OCI-LY7 (cell line): ENCODE measurements at regions not wholly inside any gene's neighbourhood (a gene's known extent, or its start where the extent isn't known, plus 50 kb on each side); places are given as distances from the start of the nearest gene placed in this dataset.

Experiments used
- BruUV-seq: library from RNA; stranded (reverse); fragments of 400-500 nt; replicated peaks from 2 replicates; lab custom pipeline; 2021; lab: Mats Ljungman, UMichigan
- CTCF ChIA-PET: fragments of 300-600 bp; sonication (Branson Sonifier 250); formaldehyde crosslinking; loops from one replicate; lab custom pipeline; 2022; ENCODE audit warnings: antibody characterized with exemption; ENCODE audit not compliant: unreplicated experiment; lab: Charles Lee
- POLR2A ChIA-PET: fragments of 300-600 bp; sonication (Branson Sonifier 250); formaldehyde crosslinking; loops from one replicate; lab custom pipeline; 2022; ENCODE audit warnings: antibody characterized with exemption; lab: Charles Lee
- DNase-seq: peaks from one replicate; pipeline ENCODE4 v3.0.0-alpha.2; 2015; ENCODE audit warnings: low spot score
- H2AFZ ChIP-seq: fragments of 200-600 bp; sonication (generic), shearing (Covaris generic); 2 replicates; pipeline ENCODE4 v1.6.1; 2014; ENCODE audit warnings: mild to moderate bottlenecking, antibody characterized with exemption, low read length, moderate library complexity
- H3K27ac ChIP-seq: fragments of 200-600 bp; sonication (generic); 2 replicates; pipeline ENCODE4 v1.5.1; 2014; ENCODE audit warnings: mixed run types, low read depth, mild to moderate bottlenecking, moderate library complexity, low read length, inconsistent platforms; ENCODE audit not compliant: poor library complexity, severe bottlenecking
- H3K36me3 ChIP-seq: fragments of 200-600 bp; sonication (generic); 2 replicates; pipeline ENCODE4 v1.6.1; 2014; ENCODE audit warnings: mild to moderate bottlenecking, antibody characterized with exemption, low read length, moderate library complexity, mixed read lengths; ENCODE audit not compliant: insufficient read depth
- H3K4me1 ChIP-seq: fragments of 200-600 bp; sonication (generic); 2 replicates; pipeline ENCODE4 v1.5.1; 2014; ENCODE audit warnings: mild to moderate bottlenecking, low read length; ENCODE audit not compliant: insufficient read depth, poor library complexity, severe bottlenecking
- H3K4me2 ChIP-seq: fragments of 200-600 bp; sonication (generic); 2 replicates; pipeline ENCODE4 v1.6.1; 2014; ENCODE audit warnings: mild to moderate bottlenecking, low read length
- H3K4me3 ChIP-seq: fragments of 200-600 bp; sonication (generic); 2 replicates; pipeline ENCODE4 v1.5.1; 2014; ENCODE audit warnings: mild to moderate bottlenecking, low read depth, low read length; ENCODE audit not compliant: poor library complexity, severe bottlenecking
- H3K79me2 ChIP-seq: fragments of 200-600 bp; sonication (generic); 2 replicates; pipeline ENCODE4 v1.6.1; 2016; ENCODE audit warnings: low read depth, mild to moderate bottlenecking, low read length, moderate library complexity, mixed read lengths; ENCODE audit not compliant: insufficient read depth
- H3K9me2 ChIP-seq: fragments of 200-600 bp; sonication (generic); 2 replicates; pipeline ENCODE4 v1.6.1; 2016; ENCODE audit warnings: mild to moderate bottlenecking, low read length, mixed read lengths; ENCODE audit not compliant: insufficient read depth
- H3K9me3 ChIP-seq: fragments of 200-600 bp; sonication (generic); 2 replicates; pipeline ENCODE4 v1.6.1; 2014; ENCODE audit warnings: mild to moderate bottlenecking, mixed run types, low read length, mixed read lengths
- H4K20me1 ChIP-seq: fragments of 200-600 bp; sonication (generic); 2 replicates; pipeline ENCODE4 v1.6.1; 2014; ENCODE audit warnings: mild to moderate bottlenecking, antibody characterized with exemption, low read length, moderate library complexity, mixed read lengths; ENCODE audit not compliant: insufficient read depth
- EZH2phosphoT487 ChIP-seq: fragments of 200-600 bp; sonication (generic); IDR thresholded peaks from 2 replicates; pipeline ENCODE4 v1.6.1; 2018; ENCODE audit warnings: low read depth, borderline replicate concordance, mild to moderate bottlenecking, mixed run types, antibody characterized with exemption, low read length, moderate library complexity, mixed read lengths
- intact Hi-C: fragments of 100-400 bp; cut with micrococcal nuclease; formaldehyde crosslinking; loops from one replicate; pipeline ENCODE4 v1.10.0; 2022; ENCODE audit not compliant: unreplicated experiment
- TF ChIP-seq, protein P1 (sequence below): fragments of 200-600 bp; sonication (generic); conservative IDR thresholded peaks from 2 replicates; pipeline ENCODE4 v1.5.1; 2014; ENCODE audit warnings: mild to moderate bottlenecking, antibody characterized with exemption, low read length, moderate library complexity, mixed read lengths

DNA sequence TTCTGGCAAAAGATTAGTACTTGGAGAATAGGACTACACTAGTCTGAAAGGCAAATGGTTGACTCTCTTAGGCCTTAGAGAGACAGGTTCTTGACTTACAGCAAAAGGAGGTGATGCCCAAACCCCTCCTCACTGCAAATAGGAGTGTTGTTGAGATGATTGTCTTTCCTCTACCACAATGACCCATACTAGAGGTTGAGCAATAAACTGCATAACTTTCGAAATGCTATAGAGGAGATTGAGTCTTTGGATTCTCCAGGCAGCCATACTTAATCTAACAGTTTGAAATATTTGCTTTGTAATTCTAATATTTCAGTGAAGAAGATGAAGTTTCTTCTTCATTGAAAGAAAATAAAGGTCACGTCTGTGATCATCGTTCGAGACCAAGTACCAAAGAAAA is 498.5 kb upstream of the GBE1 start:
- H3K4me2 ChIP-seq, result no peak overlapping the region
- no peaks in the 10 kb centered on the region for H4K20me1 ChIP-seq
- no TSS peak for BruUV-seq
- H3K4me1 ChIP-seq, result no peaks in the 10 kb centered on the region
- H3K79me2 ChIP-seq, result no peaks in the 10 kb centered on the region
- ChIA-PET CTCF (no interaction called here), POLR2A (no interaction called here)
- intact Hi-C loops, result no loop called here
- H3K9me2 ChIP-seq, result no peaks in the 10 kb centered on the region
- H3K36me3 ChIP-seq, result no peaks in the 10 kb centered on the region
- H3K4me3 ChIP-seq, result no peak overlapping the region
- no peak overlapping the region for H2AFZ ChIP-seq
- no peak for DNase-seq
- no peaks in the 10 kb centered on the region for H3K9me3 ChIP-seq
- TF ChIP-seq, protein P1, sequence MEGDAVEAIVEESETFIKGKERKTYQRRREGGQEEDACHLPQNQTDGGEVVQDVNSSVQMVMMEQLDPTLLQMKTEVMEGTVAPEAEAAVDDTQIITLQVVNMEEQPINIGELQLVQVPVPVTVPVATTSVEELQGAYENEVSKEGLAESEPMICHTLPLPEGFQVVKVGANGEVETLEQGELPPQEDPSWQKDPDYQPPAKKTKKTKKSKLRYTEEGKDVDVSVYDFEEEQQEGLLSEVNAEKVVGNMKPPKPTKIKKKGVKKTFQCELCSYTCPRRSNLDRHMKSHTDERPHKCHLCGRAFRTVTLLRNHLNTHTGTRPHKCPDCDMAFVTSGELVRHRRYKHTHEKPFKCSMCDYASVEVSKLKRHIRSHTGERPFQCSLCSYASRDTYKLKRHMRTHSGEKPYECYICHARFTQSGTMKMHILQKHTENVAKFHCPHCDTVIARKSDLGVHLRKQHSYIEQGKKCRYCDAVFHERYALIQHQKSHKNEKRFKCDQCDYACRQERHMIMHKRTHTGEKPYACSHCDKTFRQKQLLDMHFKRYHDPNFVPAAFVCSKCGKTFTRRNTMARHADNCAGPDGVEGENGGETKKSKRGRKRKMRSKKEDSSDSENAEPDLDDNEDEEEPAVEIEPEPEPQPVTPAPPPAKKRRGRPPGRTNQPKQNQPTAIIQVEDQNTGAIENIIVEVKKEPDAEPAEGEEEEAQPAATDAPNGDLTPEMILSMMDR, result no peak
- no peak for TF ChIP-seq EZH2phosphoT487
- H3K27ac ChIP-seq, result no peak overlapping the region

DNA sequence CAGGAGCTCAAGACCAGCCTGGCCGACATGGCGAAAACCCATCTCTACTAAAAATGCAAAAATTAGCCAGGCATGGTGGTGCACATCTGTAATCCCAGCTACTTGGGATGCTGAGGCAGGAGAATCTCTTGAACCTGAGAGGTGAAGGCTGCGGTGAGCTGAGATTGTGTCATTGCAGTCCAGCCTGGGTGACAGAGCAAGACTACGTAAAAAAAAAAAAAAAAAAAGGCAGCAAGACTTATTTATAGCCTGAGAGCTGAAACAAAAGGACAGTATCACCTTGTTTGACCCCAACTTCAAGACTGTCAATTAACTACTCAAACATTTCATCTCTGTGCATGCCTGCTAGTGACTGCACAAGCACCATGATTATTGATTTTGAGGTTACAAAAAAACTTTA is 478.9 kb upstream of the GBE1 start:
- DNase-seq, result no peak
- POLR2A ChIA-PET, result no interaction called here
- no peaks in the 10 kb centered on the region for H3K4me1 ChIP-seq
- no peak overlapping the region for H3K4me3 ChIP-seq
- no peak overlapping the region for H3K27ac ChIP-seq
- H4K20me1 ChIP-seq, result no peaks in the 10 kb centered on the region
- H3K79me2 ChIP-seq, result no peaks in the 10 kb centered on the region
- TF ChIP-seq, protein P1, result no peak
- TF ChIP-seq EZH2phosphoT487, result no peak
- no peaks in the 10 kb centered on the region for H3K36me3 ChIP-seq
- no peaks in the 10 kb centered on the region for H3K9me2 ChIP-seq
- H3K9me3 ChIP-seq, result no peaks in the 10 kb centered on the region
- CTCF ChIA-PET, result no interaction called here
- no TSS peak for BruUV-seq
- H2AFZ ChIP-seq, result no peak overlapping the region
- intact Hi-C loops, result no loop called here
- no peak overlapping the region for H3K4me2 ChIP-seq

- no peaks in the 10 kb centered on the region for H3K79me2 ChIP-seq
- CTCF ChIA-PET, result no interaction called here
- intact Hi-C loops, result no loop called here
- no peak overlapping the region for H3K4me2 ChIP-seq
- POLR2A ChIA-PET, result interaction anchor here (1.0 kb wide), 1 partner anchor 17 kb away, joined by 3 read pairs; no protein-coding TSS in a partner anchor
- no TSS peak for BruUV-seq
- no peaks in the 10 kb centered on the region for H3K9me2 ChIP-seq
- H4K20me1 ChIP-seq, result no peaks in the 10 kb centered on the region
- H3K36me3 ChIP-seq, result no peaks in the 10 kb centered on the region
- no peaks in the 10 kb centered on the region for H3K4me1 ChIP-seq
- no peak overlapping the region for H2AFZ ChIP-seq
- no peak for DNase-seq
- no peaks in the 10 kb centered on the region for H3K9me3 ChIP-seq
- H3K4me3 ChIP-seq, result no peak overlapping the region
- H3K27ac ChIP-seq, result no peak overlapping the region
- TF ChIP-seq, protein P1, result no peak
- TF ChIP-seq EZH2phosphoT487, result no peak
Observed at GRCh38 chr3:82236257-82236656, 474.8 kb upstream of the GBE1 start.
